Ishikawa (cell line): ENCODE measurements at regions not wholly inside any gene's neighbourhood (a gene's known extent, or its start where the extent isn't known, plus 50 kb on each side); places are given as distances from the start of the nearest gene placed in this dataset.

Experiments used
- CEBPB ChIP-seq: IDR thresholded peaks from 2 replicates; pipeline ENCODE4 v1.6.1; 2012
- CREB1 ChIP-seq: IDR thresholded peaks from 2 replicates; pipeline ENCODE4 v1.6.1; 2012; ENCODE audit warnings: low read depth
- EGR1 ChIP-seq: IDR thresholded peaks from 2 replicates; pipeline ENCODE4 v1.6.1; 2012
- EP300 ChIP-seq: IDR thresholded peaks from 2 replicates; pipeline ENCODE4 v1.6.1; 2012; ENCODE audit warnings: borderline replicate concordance
- FOXM1 ChIP-seq: IDR thresholded peaks from 2 replicates; pipeline ENCODE4 v1.6.1; 2012; ENCODE audit warnings: low read depth, borderline replicate concordance
- NFIC ChIP-seq: IDR thresholded peaks from 2 replicates; pipeline ENCODE4 v1.6.1; 2012
- RAD21 ChIP-seq: IDR thresholded peaks from 2 replicates; pipeline ENCODE4 v1.6.1; 2012; ENCODE audit warnings: low read depth
- TAF1 ChIP-seq: IDR thresholded peaks from 2 replicates; pipeline ENCODE4 v1.6.1; 2012; ENCODE audit warnings: low read depth, mild to moderate bottlenecking
- TCF12 ChIP-seq: IDR thresholded peaks from 2 replicates; pipeline ENCODE4 v1.6.1; 2012; ENCODE audit warnings: low read depth
- TEAD4 ChIP-seq: IDR thresholded peaks from 2 replicates; pipeline ENCODE4 v1.6.1; 2012
- YY1 ChIP-seq: IDR thresholded peaks from 2 replicates; pipeline ENCODE4 v1.6.1; 2012; ENCODE audit warnings: low read depth
- ZBTB7A ChIP-seq: IDR thresholded peaks from 2 replicates; pipeline ENCODE4 v1.6.1; 2012; ENCODE audit warnings: low read depth
- TF ChIP-seq, protein P1 (sequence below): IDR thresholded peaks from 2 replicates; pipeline ENCODE4 v1.6.1; 2012; ENCODE audit warnings: low read depth, mild to moderate bottlenecking
- TF ChIP-seq, protein P2 (sequence below): IDR thresholded peaks from 2 replicates; pipeline ENCODE4 v1.6.1; 2012
- TF ChIP-seq, protein P3 (sequence below): IDR thresholded peaks from 2 replicates; pipeline ENCODE4 v1.6.1; 2012

DNA sequence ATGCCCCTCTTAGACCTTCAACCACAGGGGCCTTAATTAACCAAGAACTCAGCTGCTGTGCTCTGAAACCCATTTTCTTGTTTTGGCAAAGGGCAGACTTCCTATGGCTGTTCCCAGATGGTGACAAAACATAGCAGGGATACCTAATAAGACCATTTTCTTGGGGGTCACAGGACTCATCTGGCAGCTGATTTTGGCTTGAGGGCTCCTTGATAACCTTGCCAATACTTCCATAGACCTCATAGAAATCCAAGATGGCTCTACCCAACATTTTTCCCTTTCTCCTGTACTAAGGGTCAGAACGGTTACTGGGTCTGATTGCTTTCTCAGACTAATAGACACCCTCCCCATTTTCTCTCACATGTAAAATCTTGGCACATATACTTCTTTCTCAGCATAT lies 757.7 kb upstream of the SEMA6A start:
- TF ChIP-seq NFIC (no peak), TCF12 (no peak), EP300 (no peak), CREB1 (no peak), YY1 (no peak)
- TF ChIP-seq, protein P1, sequence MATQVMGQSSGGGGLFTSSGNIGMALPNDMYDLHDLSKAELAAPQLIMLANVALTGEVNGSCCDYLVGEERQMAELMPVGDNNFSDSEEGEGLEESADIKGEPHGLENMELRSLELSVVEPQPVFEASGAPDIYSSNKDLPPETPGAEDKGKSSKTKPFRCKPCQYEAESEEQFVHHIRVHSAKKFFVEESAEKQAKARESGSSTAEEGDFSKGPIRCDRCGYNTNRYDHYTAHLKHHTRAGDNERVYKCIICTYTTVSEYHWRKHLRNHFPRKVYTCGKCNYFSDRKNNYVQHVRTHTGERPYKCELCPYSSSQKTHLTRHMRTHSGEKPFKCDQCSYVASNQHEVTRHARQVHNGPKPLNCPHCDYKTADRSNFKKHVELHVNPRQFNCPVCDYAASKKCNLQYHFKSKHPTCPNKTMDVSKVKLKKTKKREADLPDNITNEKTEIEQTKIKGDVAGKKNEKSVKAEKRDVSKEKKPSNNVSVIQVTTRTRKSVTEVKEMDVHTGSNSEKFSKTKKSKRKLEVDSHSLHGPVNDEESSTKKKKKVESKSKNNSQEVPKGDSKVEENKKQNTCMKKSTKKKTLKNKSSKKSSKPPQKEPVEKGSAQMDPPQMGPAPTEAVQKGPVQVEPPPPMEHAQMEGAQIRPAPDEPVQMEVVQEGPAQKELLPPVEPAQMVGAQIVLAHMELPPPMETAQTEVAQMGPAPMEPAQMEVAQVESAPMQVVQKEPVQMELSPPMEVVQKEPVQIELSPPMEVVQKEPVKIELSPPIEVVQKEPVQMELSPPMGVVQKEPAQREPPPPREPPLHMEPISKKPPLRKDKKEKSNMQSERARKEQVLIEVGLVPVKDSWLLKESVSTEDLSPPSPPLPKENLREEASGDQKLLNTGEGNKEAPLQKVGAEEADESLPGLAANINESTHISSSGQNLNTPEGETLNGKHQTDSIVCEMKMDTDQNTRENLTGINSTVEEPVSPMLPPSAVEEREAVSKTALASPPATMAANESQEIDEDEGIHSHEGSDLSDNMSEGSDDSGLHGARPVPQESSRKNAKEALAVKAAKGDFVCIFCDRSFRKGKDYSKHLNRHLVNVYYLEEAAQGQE, result no peak

DNA sequence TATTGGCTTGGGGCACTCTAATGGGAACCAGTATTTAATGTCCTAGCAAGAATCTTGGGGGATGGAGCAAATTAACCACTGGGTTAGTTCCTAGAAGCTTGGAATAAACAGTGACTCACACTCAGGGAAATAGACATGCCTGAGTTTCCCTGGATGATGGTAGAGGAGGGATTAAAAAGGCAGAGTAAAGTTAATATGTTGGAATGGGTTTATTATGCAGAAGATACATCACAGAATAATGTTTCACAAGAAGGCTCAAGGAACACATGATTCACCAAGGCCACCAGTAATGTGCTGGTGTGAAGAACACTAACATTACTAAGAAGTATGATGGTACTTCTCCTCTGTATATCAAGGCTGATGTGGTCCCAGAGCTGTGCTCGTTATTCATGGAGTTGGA lies 752.9 kb upstream of the SEMA6A start:
- TF ChIP-seq, protein P1, result no peak
- TF ChIP-seq TCF12 (no peak), YY1 (no peak), TAF1 (no peak), TEAD4 (no peak), CEBPB (no peak), ZBTB7A (no peak), EGR1 (no peak), RAD21 (no peak), EP300 (no peak), NFIC (no peak), CREB1 (no peak), FOXM1 (no peak)
- TF ChIP-seq, protein P2, sequence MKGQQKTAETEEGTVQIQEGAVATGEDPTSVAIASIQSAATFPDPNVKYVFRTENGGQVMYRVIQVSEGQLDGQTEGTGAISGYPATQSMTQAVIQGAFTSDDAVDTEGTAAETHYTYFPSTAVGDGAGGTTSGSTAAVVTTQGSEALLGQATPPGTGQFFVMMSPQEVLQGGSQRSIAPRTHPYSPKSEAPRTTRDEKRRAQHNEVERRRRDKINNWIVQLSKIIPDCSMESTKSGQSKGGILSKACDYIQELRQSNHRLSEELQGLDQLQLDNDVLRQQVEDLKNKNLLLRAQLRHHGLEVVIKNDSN, result no peak
- TF ChIP-seq, protein P3, sequence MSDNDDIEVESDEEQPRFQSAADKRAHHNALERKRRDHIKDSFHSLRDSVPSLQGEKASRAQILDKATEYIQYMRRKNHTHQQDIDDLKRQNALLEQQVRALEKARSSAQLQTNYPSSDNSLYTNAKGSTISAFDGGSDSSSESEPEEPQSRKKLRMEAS, result no peak

DNA sequence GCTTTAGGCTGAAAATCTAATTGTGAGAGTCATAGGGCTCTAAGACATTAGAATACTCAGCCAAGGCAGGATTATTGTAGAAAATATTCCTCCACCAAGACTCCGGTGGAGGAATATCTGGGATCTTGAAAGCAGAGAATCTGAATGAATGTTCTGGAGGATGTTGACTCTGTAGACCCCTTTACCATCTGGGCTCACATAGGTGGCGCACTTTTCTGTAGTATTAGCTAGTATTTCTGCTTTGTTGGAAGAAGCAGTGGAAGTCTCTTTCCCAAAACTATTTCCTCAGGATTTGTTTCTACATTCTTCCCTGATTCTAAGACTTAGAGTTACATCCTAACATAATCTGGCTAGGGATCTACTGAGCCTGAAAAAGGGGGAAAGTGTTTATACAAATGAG lies 752.4 kb upstream of the SEMA6A start:
- TF ChIP-seq, protein P2, result no peak
- no peak for TF ChIP-seq FOXM1
- TF ChIP-seq, protein P1, result no peak
- no peak for TF ChIP-seq TAF1
- TF ChIP-seq CREB1, result no peak
- TF ChIP-seq ZBTB7A, result no peak
- TF ChIP-seq RAD21, result no peak
- TF ChIP-seq EGR1, result no peak
- TF ChIP-seq EP300, result no peak
- no peak for TF ChIP-seq NFIC
- no peak for TF ChIP-seq TCF12
- no peak for TF ChIP-seq TEAD4
- TF ChIP-seq YY1, result no peak
- TF ChIP-seq CEBPB, result no peak
- TF ChIP-seq, protein P3, result no peak

DNA sequence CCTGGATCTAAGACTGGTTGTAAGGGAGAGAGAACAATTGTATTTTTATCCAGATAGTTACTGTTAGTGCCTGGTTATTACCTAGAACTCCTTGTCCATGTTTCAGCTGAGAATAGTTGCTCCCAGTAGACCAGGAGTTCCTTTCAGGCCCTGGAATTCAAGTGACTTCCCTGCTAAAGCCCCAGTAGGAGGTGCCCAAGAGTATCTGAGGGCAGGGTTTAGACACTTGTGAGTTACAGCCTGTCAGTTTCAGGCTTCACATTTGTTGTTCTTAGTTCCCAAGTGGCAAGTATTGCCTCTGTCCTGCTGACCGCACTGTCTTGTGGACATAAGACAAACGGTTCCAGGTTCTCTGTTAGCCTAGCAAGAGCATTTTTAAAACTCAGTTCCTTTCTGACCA lies 743.9 kb upstream of the SEMA6A start:
- TF ChIP-seq TEAD4 (no peak), NFIC (no peak), RAD21 (no peak), EP300 (no peak), EGR1 (no peak), TCF12 (no peak), CREB1 (no peak), YY1 (no peak), CEBPB (no peak), TAF1 (no peak), ZBTB7A (no peak), FOXM1 (no peak)
- TF ChIP-seq, protein P1, result no peak
- TF ChIP-seq, protein P2, result no peak
- TF ChIP-seq, protein P3, result no peak
